MM.1S (cell line): ENCODE measurements at regions not wholly inside any gene's neighbourhood (a gene's known extent, or its start where the extent isn't known, plus 50 kb on each side); places are given as distances from the start of the nearest gene placed in this dataset.

ENCODE experiments used
- EZH2 ChIP-seq: fragments of 300-600 bp; sonication (generic); optimal IDR thresholded peaks from 2 replicates; pipeline ENCODE3; 2017; ENCODE audit warnings: low read depth, mild to moderate bottlenecking, antibody characterized with exemption, low read length, mixed read lengths
- EZH2phosphoT487 ChIP-seq: fragments of 300-600 bp; sonication (generic); IDR thresholded peaks from 2 replicates; pipeline ENCODE4 v1.6.1; 2018; ENCODE audit warnings: antibody characterized with exemption, low read length
- TF ChIP-seq, protein P1 (sequence below): fragments of 300-600 bp; sonication (generic); IDR thresholded peaks from 2 replicates; pipeline ENCODE4 v1.5.1; 2016; ENCODE audit warnings: antibody characterized with exemption, low read length, mixed read lengths

DNA sequence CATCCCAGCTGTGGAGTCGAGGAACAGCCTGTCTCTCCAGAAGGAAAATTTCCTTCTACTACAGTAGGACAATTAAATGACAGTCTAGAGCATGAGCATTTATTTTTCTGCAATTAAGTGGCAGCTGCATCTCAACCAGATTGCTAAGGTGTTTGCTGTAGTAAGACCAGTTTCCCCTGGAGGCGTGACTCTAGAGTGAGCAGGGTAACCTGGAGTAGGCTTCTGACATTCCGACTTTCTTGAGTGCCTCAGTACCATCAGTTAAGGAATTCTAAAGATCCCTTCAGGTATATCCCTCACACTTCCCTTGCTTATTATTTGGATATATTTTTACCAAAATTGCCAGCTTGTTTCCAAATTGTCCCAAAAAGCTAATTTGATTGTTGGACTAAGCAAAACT is 59.2 kb upstream of the IRX2 start:
- TF ChIP-seq, protein P1, sequence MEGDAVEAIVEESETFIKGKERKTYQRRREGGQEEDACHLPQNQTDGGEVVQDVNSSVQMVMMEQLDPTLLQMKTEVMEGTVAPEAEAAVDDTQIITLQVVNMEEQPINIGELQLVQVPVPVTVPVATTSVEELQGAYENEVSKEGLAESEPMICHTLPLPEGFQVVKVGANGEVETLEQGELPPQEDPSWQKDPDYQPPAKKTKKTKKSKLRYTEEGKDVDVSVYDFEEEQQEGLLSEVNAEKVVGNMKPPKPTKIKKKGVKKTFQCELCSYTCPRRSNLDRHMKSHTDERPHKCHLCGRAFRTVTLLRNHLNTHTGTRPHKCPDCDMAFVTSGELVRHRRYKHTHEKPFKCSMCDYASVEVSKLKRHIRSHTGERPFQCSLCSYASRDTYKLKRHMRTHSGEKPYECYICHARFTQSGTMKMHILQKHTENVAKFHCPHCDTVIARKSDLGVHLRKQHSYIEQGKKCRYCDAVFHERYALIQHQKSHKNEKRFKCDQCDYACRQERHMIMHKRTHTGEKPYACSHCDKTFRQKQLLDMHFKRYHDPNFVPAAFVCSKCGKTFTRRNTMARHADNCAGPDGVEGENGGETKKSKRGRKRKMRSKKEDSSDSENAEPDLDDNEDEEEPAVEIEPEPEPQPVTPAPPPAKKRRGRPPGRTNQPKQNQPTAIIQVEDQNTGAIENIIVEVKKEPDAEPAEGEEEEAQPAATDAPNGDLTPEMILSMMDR, result no peak
- TF ChIP-seq EZH2 (no peak), EZH2phosphoT487 (no peak)
